Natural killer cell (primary cell): ENCODE measurements at regions not wholly inside any gene's neighbourhood (a gene's known extent, or its start where the extent isn't known, plus 50 kb on each side); places are given as distances from the start of the nearest gene placed in this dataset.
"Not testable (repeated sequence)": the region's sequence is repeated elsewhere in the genome, so short reads cannot be mapped to it uniquely, and the experiment has no call there.

Experiments
- ATAC-seq, 3 donors: fragments of 150-1000 bp in 2 of 3; fragments of 200-7000 bp in 1 of 3; cut with Tn5 transposase; 1 replicate in 1 of 3; 2 replicates in 2 of 3; pipeline ENCODE4 v1.10.0; 2021; ENCODE audit warnings: mild to moderate bottlenecking in 2 of 3, moderate library complexity in 2 of 3
- DNase-seq, 2 donors: peaks; one replicate each; pipeline versions ENCODE4 v3.0.0 to v3.0.0-alpha.2; 2013 to 2021; ENCODE audit warnings: mixed read lengths in 1 of 2
- H3K27ac ChIP-seq: one replicate; pipeline ENCODE4 v1.5.1; 2013; ENCODE audit warnings: mild to moderate bottlenecking, low read length
- H3K27me3 ChIP-seq: one replicate; pipeline ENCODE4 v1.6.1; 2013; ENCODE audit warnings: low read length; ENCODE audit not compliant: control insufficient read depth, insufficient read depth
- H3K36me3 ChIP-seq: one replicate; pipeline ENCODE4 v1.6.1; 2013; ENCODE audit warnings: low read length; ENCODE audit not compliant: control insufficient read depth, insufficient read depth
- H3K4me1 ChIP-seq: one replicate; pipeline ENCODE4 v1.6.1; 2013; ENCODE audit warnings: low read length; ENCODE audit not compliant: control insufficient read depth, insufficient read depth
- H3K4me3 ChIP-seq: one replicate; pipeline ENCODE4 v1.5.1; 2013; ENCODE audit warnings: low read length
- H3K9me3 ChIP-seq: one replicate; pipeline ENCODE4 v1.6.1; 2013; ENCODE audit warnings: low read length; ENCODE audit not compliant: control insufficient read depth, insufficient read depth
- H3K27ac Mint-ChIP-seq, 2 donors: one replicate each; pipeline ENCODE4 v1.8.0; 2022; ENCODE audit warnings: mild to moderate bottlenecking in 2 of 2, mixed read lengths in 2 of 2, moderate library complexity in 1 of 2
- H3K27me3 Mint-ChIP-seq, 2 donors: one replicate each; pipeline ENCODE4 v1.8.0; 2022; ENCODE audit warnings: low read depth in 2 of 2, mixed read lengths in 2 of 2
- H3K36me3 Mint-ChIP-seq: one replicate; pipeline ENCODE4 v1.8.0; 2022; ENCODE audit warnings: mixed read lengths
- H3K4me1 Mint-ChIP-seq, 2 donors: one replicate each; pipeline ENCODE4 v1.8.0; 2022; ENCODE audit warnings: mixed read lengths in 2 of 2
- H3K4me3 Mint-ChIP-seq: one replicate; pipeline ENCODE4 v1.8.0; 2022; ENCODE audit warnings: mild to moderate bottlenecking, moderate library complexity, mixed read lengths
- H3K9me3 Mint-ChIP-seq, 2 donors: one replicate each; pipeline ENCODE4 v1.8.0; 2022; ENCODE audit warnings: mixed read lengths in 2 of 2
- CTCF ChIP-seq: fragments of 200-600 bp; IDR thresholded peaks from one replicate; pipeline ENCODE4 v1.8.0; 2022; ENCODE audit warnings: antibody characterized with exemption
- WGBS: methylation state at CpG from one replicate; pipeline ENCODE4 v1.1.7; 2013; ENCODE audit warnings: missing lambda C conversion rate; ENCODE audit not compliant: insufficient coverage; 5-methylcytosine and 5-hydroxymethylcytosine counted together
- intact Hi-C: fragments of 100-400 bp; cut with micrococcal nuclease; formaldehyde crosslinking; loops from one replicate; pipeline ENCODE4 v1.14.2; 2022

- Mint-ChIP-seq H3K27ac (no peak overlapping the region), H3K27me3 (no peaks in the 10 kb centered on the region), H3K4me3 (no peak overlapping the region), H3K4me1 (no peaks in the 10 kb centered on the region), H3K36me3 (no peaks in the 10 kb centered on the region), H3K9me3 (peaks cover 14 to 15% of the 10 kb centered on the region in 2 donors)
- no peak overlapping the region for H3K4me3 ChIP-seq
- no peaks in the 10 kb centered on the region for H3K36me3 ChIP-seq
- no peak for ATAC-seq
- H3K27ac ChIP-seq: no peak overlapping the region
- intact Hi-C loops: no loop called here
- no peaks in the 10 kb centered on the region for H3K27me3 ChIP-seq
- H3K9me3 ChIP-seq: no peaks in the 10 kb centered on the region
- TF ChIP-seq CTCF: no peak
- H3K4me1 ChIP-seq: no peaks in the 10 kb centered on the region
- no peak for DNase-seq
Measured at GRCh38 chr3:26293329-26293844, 329.2 kb upstream of the LRRC3B start.

GRCh38 chr3:26307192-26307591, 315.4 kb upstream of the LRRC3B start:
- Histone ChIP-seq H3K36me3 (no peaks in the 10 kb centered on the region), H3K9me3 (peaks cover 7% of the 10 kb centered on the region), H3K4me3 (no peak overlapping the region), H3K27me3 (no peaks in the 10 kb centered on the region), H3K4me1 (no peaks in the 10 kb centered on the region), H3K27ac (no peak overlapping the region)
- Mint-ChIP-seq H3K27me3 (no peaks in the 10 kb centered on the region), H3K9me3 (peaks cover 20 to 37% of the 10 kb centered on the region in 2 donors), H3K36me3 (peaks cover 4% of the 10 kb centered on the region), H3K4me3 (no peak overlapping the region), H3K27ac (no peak overlapping the region), H3K4me1 (no peaks in the 10 kb centered on the region)
- DNase-seq (no peak), ATAC-seq (no peak)
- intact Hi-C loops: no loop called here
- no peak for TF ChIP-seq CTCF
- 72% methylated on average over 5 of the region's 5 CpGs for WGBS

GRCh38 chr3:26307787-26308186, 314.8 kb upstream of the LRRC3B start:
- no peaks in the 10 kb centered on the region for H3K27me3 ChIP-seq
- Mint-ChIP-seq H3K4me1 (no peaks in the 10 kb centered on the region), H3K27ac (no peak overlapping the region), H3K4me3 (no peak overlapping the region), H3K36me3 (no peaks in the 10 kb centered on the region), H3K27me3 (no peaks in the 10 kb centered on the region), H3K9me3 (peaks cover 18 to 41% of the 10 kb centered on the region in 2 donors)
- H3K9me3 ChIP-seq: peaks cover 7% of the 10 kb centered on the region
- DNase-seq (no peak), ATAC-seq (no peak)
- intact Hi-C loops: no loop called here
- no peak overlapping the region for H3K4me3 ChIP-seq
- H3K27ac ChIP-seq: no peak overlapping the region
- 75% methylated on average over 3 of the region's 3 CpGs for WGBS
- H3K4me1 ChIP-seq: no peaks in the 10 kb centered on the region
- no peak for TF ChIP-seq CTCF
- H3K36me3 ChIP-seq: no peaks in the 10 kb centered on the region

- Mint-ChIP-seq H3K4me1 (no peaks in the 10 kb centered on the region), H3K36me3 (no peaks in the 10 kb centered on the region), H3K27ac (no peak overlapping the region), H3K27me3 (no peaks in the 10 kb centered on the region), H3K4me3 (no peak overlapping the region), H3K9me3 (peaks cover 15 to 35% of the 10 kb centered on the region in 2 donors)
- DNase-seq: no peak
- Histone ChIP-seq H3K27ac (no peak overlapping the region), H3K4me1 (no peaks in the 10 kb centered on the region), H3K9me3 (peaks cover 7% of the 10 kb centered on the region), H3K4me3 (no peak overlapping the region), H3K36me3 (no peaks in the 10 kb centered on the region), H3K27me3 (no peaks in the 10 kb centered on the region)
- no peak for ATAC-seq
- intact Hi-C loops: no loop called here
- 83% methylated on average over 3 of the region's 3 CpGs for WGBS
- TF ChIP-seq CTCF: no peak
Measured at GRCh38 chr3:26308454-26308853, 314.1 kb upstream of the LRRC3B start.

GRCh38 chr3:26309536-26309935, 313.0 kb upstream of the LRRC3B start:
- ATAC-seq, H3K4me1 ChIP-seq, intact Hi-C loops, H3K9me3 ChIP-seq, H3K36me3 ChIP-seq, H3K27me3 Mint-ChIP-seq, DNase-seq, H3K4me3 Mint-ChIP-seq, H3K27me3 ChIP-seq, H3K4me1 Mint-ChIP-seq, H3K36me3 Mint-ChIP-seq, H3K27ac ChIP-seq, H3K4me3 ChIP-seq, H3K27ac Mint-ChIP-seq: not testable (repeated sequence)
- H3K9me3 Mint-ChIP-seq: peaks cover 13 to 33% of the 10 kb centered on the region in 2 donors
- 61% methylated on average over 1 of the region's 1 CpG for WGBS
